SH-SY5Y (cell line): ENCODE measurements at regions not wholly inside any gene's neighbourhood (a gene's known extent, or its start where the extent isn't known, plus 50 kb on each side); places are given as distances from the start of the nearest gene placed in this dataset.

ENCODE experiments used
- GATA2 ChIP-seq: IDR thresholded peaks from 2 replicates; pipeline ENCODE4 v1.6.1; 2011; ENCODE audit warnings: mild to moderate bottlenecking, low read depth, low read length
- GATA3 ChIP-seq: IDR thresholded peaks from 2 replicates; pipeline ENCODE4 v1.6.1; 2011; ENCODE audit warnings: low read depth, mild to moderate bottlenecking, low read length, moderate library complexity

GRCh38 chr20:58073945-58074856 lies 154.3 kb downstream of the ANKRD60 start:
- TF ChIP-seq GATA3 (no peak), GATA2 (no peak)

- TF ChIP-seq GATA3 (no peak), GATA2 (no peak)
Measured at GRCh38 chr20:58072695-58073671, 155.5 kb downstream of the ANKRD60 start.

DNA sequence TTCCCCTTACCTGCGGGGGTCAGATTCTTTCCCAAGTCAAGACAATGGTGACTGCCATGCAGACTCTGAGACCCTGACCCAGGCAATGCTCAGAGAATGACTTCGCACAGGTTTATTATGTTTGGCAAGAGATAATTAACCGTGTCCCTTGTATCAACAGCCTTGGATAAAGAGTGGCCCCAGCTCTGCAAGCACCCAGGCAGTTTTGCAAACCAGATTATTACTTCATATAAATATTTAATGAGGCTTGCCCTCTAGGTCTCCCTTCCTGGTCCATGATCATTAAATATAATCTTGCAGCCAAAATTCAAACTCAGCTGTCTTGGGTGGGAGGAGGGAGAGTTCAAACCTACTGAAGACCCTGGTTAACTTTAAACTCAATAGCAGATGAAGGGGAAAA lies 156.5 kb downstream of the ANKRD60 start:
- TF ChIP-seq GATA2 (no peak), GATA3 (no peak)

DNA sequence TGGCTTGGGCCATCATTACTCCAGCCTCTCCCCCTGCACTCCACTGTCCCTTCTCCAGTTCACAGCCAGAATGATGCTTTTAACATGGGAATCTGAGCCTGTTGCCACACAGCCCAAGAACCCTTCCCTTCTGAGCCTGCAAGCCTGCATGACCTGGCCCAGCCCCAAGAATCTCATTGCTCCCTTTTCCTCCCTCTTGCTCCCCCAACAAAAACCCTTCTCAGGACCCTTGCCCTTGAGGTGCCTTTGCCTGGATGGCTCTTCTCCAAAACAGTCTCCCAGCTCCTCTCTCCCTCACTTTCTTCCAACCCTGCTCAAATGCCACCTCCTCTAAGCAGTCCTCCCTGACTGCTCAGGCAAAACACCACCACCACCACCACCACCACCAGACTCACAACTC lies 157.2 kb downstream of the ANKRD60 start:
- no peak for TF ChIP-seq GATA3
- TF ChIP-seq GATA2, result no peak

DNA sequence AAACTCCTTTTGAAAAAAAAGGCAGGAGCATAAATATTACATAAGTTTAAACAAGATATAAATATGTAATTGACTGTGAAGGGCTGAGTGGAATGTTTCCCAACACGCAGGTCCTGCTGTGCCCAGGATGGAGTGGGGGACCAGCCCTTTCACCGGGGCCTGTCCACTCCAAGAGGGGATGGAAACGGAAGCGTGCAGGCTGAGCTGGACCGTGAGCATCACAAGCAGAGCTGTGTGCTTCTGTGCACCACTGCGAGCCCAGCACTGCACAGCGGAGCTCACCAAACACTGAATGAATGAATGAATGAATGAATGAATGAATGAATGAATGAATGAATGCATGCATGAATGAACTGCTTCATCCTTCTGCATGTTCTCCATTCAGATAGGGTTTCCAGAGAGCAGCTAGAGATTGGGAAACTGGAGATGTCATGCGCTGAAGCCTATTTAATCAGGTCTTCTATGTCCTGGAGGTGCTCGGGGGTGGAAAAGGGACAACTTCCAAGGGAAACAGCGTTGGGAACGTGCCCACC lies 157.7 kb downstream of the ANKRD60 start:
- TF ChIP-seq GATA2 (no peak), GATA3 (no peak)

- TF ChIP-seq GATA3, result no peak
- no peak for TF ChIP-seq GATA2
Measured at GRCh38 chr20:58069796-58070663, 158.4 kb downstream of the ANKRD60 start.

DNA sequence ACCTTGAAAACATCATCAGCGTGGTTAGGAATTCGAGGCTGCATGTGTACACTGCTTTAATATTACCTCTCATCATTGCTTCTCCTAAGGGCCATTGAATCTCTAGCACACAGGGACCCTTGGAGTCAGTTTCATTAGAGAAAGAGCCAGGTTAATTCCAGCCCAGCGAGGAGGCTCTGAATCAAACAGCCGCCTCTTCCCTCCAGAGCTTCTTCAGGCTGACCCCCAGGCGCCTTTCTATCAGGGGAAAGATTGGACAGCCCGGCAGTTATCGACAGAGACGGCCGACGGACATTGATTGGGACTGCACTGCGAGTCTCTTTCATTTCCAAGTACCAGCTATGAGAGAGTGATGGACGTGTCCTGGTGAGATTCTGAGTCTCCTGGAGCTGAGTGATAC lies 159.2 kb downstream of the ANKRD60 start:
- TF ChIP-seq GATA2 (no peak), GATA3 (no peak)

DNA sequence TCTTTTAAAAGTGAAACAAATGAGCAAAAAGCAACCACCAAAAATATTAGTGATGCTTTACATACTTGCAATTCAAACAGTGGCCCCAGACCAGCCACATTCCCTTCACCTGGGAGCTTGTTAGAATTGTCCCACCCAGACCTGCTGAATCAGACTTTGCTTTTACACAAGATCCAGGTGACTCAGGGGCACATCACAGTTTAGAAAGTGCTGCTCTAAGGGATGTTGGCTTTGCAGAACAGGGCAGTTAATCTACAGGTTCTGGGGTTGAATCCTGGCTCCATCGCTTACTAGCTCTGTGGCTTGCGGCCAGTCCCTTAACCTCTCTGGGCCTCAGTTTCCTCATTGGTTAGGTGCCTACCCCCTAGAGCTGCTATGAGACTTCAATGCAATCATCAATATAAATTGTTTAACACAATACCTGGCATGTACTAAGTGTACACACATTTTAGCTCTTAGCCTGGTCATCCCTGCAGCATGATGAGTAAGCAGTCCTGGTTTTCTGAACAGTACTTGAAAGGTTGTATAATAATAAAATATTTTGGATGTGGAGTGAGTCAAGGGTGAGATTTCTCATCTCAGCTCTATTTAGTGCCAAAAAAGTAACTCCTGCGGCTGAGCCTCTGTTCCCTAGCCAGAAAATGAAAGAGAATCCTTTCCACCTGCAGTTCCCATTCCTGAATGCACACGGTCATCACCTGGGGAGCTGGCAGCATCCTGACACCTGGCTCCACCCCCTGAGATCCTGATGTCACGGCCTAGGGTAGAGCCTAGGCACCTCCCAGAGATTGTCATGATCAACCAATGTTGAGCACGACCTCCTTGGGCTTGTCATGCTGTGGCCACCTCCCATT lies 162.7 kb downstream of the ANKRD60 start:
- TF ChIP-seq GATA2 (no peak), GATA3 (no peak)

GRCh38 chr20:58064411-58065010 lies 163.9 kb downstream of the ANKRD60 start:
- TF ChIP-seq GATA2 (no peak), GATA3 (no peak)

DNA sequence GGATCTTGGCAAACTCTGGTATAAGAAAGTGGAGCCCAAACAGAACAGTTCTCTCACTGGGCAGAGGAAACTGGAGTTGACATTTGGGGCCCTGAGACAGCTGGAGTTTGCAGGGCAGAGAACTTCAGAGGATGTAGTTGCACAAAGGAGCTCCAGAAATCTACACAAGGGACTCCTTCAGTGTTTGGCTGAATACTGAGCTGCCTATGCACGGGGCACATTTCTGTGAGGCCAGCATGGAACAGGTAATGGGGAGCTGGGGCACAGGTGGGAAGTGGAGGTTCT lies 169.3 kb downstream of the ANKRD60 start:
- TF ChIP-seq GATA2, result no peak
- no peak for TF ChIP-seq GATA3

- TF ChIP-seq GATA2 (no peak), GATA3 (no peak)
Measured at GRCh38 chr20:58058421-58059259, 169.8 kb downstream of the ANKRD60 start.
